Stimulated activated CD4-positive, alpha-beta T cell treated with anti-CD3 and anti-CD28 coated beads, Interleukin-4, amount 100 ng/mL, for 1 hour (primary cell): ENCODE measurements at regions not wholly inside any gene's neighbourhood (a gene's known extent, or its start where the extent isn't known, plus 50 kb on each side); places are given as distances from the start of the nearest gene placed in this dataset.

Experiments used
- DNase-seq: peaks from one replicate; pipeline ENCODE4 v3.0.0-alpha.2; 2020

DNA sequence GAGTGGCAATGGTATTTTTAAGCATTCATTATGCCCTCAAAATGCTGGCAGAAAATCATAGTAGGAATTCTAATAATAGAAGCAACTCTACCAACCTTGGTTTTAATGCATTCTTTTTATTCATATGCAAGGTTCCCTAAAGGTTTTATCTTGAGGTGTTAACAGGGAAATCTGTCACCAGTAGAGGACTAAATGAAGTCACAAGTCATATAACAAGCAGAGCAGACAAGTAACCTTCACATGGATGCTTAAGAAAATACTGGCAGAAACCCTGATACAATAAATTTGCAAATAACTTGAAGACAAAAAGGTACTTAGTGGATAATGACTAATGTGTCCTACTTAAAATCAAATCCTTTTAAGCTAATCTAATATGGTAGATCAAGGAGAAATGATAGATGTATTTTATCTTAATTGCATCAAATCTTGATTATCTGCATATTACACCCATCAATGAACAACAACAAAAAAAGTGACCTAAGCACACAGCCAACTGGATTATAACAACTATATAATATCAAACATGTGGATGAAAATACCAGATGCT, 73.3 kb downstream of the RFC3 start:
- no peak for DNase-seq

DNA sequence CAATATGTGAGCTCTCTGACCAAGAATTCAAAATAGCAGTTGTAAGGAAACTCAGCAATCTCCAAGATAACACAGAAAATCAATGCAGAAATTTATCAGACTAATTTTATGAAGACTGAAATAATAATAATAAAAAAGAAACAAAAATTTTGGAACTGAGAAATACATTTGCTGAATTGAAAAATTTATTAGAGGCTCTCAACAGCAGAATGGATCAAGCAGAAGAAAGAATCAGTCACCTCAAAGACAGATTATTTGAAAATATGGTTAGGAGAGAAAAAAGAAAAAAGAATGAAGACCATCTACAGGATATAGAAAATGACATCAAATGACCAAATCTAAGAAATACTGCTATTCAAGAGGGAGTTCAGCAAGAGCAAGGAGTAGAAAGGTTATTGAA, 75.6 kb downstream of the RFC3 start:
- no peak for DNase-seq

DNA sequence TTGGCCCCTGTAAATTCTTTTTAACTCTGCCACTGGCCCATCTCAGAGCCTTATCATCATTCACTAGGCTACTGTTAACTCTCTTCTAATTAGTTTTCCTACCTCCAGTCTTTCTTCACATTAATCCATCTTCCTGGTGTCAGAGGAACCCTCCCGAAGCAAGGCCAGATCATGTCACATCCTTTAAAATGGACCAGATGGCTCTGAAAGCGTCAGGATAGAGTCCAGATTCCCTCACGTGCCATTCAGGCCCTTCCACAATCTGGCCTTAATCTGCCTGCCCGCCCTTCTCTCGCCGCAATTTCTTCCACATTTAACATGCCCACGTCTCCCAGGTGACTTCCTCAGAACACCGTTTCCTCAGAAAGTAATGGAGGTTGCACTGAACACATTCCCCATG, 86.5 kb downstream of the RFC3 start:
- DNase-seq = no peak

DNA sequence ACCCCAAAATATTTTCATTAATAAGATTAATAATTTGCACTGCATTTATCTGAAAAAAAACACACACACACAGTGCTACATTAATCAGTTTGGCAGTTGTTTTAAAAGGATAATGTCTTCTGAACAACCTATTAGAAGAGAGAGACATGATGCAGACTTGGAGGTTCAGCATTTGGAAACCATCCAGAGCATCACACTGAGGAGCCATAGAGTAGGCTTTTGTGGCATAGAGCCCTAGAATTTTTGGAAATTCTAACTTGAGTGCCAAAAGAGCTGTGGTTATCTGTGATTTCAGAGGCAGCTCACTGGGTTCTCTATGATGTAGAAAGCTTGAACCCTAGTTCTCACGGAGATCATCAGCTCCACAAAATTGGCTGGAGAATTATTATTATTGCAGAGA, 90.2 kb downstream of the RFC3 start:
- no peak for DNase-seq

DNA sequence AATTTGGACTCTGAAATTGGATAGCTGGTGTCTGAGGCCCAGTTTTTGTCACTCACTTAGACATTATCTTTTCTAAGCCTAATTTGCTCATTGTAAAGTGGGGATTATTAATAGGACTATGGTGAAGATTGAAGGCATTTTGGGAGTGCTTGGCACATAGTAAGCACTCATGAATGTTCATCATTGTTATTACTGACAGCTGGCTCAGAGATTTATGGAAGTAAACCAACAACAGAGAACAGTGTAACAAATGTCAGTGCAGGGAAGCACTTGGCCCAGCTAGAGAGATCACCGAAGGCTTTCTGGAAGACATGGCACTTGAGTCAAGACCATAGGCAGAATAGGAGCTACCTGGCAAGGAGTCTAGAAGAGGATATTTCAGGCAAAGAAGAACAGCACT, 92.3 kb downstream of the RFC3 start:
- DNase-seq = no peak

DNA sequence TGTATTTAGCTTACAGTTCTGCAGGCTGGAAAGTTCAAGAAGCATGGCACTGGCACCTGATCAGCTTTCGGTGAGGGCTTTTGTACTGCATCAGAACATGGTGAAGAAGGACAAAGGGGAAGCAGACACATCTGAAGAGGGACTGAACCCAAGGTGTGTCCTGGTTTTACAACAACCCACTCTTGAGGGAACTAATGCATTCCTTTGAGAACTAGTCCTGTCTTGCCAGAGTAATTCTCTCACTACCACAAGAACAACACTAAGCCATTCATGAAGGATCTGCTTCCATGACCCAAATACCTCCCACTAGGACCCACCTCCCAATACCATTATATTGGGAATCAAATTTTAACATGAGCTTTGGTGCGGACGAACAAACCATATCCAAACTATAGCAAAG, 93.6 kb downstream of the RFC3 start:
- DNase-seq = no peak

DNA sequence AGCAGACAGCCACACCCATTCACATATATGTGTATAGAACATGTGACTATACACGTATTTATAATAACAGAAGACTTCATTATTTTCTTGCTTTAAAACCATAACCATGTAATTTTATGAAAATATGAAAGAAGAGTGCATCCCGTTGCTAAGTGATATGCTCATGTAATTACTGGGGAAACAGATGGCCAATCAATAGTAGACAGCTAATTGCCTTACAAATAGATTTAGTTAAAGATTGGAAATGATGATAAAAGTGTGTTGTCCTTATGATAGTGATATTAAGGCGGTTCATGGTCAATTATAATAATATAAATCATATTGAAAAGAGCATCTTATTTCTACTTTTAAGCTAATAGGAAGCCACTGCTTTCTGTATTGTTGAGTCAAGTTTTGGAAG, 95.9 kb downstream of the RFC3 start:
- DNase-seq = no peak

DNA sequence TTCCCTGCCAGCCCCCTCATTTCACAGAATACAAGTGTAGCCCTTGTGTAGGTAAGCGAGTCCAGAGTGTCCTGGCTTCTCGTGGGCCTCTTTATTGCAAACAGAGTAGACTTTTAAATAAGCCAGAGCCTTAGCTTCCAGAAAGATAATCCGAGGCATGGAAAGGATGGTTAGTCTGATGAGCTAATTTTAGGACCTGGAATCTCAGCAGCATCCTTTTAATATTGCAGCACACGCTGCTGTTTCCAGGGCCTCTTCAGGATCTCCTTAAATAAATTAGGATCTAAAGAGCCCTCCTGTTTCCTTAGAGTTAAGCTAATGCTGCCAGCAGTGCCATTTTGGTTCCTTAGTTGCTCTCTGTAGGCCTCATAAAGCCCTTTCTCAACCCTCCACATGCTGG, 99.2 kb downstream of the RFC3 start:
- DNase-seq = no peak

DNA sequence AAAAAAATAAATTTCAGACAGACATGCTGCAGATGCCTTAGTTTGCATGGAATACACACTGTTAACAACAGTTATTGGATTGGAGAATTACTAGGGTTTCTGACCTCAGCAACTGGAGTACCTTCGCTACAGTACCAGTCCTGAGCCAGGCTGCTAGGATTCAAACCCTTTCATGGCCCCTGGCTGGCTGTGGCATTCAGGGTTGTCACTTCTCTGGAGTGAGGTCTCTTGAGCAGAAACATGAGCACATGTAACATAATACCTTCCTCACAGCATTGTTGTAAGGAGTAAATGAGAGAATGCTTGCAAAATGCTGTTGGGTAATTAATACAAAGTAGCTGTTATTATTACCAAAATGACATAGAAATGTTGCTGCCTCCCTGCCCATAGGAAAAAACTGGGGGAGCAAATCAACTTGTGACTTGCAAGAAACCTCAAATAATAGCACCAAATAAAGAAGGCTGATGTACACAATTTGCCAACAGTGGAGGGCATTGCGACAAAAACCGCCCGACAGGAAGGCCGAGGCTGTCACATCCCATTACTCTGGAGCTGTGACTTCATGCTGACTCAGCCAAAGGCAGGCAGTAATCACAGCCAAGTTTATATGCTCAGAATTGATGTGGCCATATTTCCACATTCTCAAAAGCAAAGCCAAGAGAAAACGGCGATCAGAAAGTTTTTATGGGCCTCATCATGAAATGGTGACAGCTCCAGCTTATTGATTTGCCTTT, 100.4 kb downstream of the RFC3 start:
- no peak for DNase-seq

DNA sequence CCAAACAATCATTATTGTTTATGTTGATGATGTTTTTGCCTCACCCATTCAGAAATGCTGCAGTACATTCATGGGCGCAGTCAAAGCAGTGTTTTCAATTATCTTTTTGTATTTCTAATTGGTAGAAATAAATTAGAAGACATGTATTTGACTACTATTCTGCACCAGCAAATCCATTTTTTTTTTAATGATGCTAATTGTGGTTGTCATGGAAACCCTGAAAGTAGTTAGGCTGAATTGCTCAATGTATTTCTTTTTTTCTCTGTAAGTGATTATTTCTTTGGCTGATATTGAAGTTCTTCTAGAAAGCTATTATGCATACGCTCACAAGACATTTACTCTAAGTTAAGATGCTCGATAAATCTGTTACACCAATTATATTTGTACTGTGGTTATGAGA, 101.2 kb downstream of the RFC3 start:
- no peak for DNase-seq

DNA sequence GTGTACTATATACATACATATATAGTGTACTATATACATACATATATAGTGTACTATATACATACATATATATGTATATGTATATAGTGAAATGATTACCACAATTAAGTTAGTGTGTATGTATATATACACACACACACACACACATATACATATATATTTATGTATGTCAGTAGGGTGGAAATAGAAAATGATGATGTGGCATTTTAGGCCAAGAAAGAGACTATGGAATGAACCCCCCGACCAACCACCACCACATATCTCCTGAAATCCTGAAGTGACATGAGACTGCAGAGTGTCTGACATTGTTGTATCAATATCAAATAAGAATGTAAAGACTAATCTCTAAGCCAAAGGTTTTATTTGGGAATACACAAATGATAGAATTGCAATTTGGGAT, 107.6 kb downstream of the RFC3 start:
- no peak for DNase-seq

DNA sequence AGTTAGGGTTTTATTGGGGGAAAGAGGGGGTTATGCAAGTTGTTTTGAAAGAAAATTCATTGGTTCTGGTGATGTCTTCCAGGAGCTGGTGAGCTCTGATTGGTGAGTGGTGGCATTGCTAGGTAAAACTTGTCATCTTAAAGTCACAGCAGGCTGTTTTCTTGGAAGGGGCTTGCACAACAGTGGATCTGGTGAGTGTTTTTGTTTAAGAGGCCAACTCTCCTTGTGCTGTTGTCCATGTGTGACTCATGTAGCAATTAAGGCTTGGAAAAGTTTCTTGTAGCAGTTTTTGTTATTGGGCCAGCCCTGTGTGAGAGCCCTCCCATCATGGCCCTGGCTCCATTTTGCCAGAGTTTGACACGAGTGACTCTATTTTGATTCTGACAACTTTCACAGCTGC, 109.4 kb downstream of the RFC3 start:
- DNase-seq = no peak

DNA sequence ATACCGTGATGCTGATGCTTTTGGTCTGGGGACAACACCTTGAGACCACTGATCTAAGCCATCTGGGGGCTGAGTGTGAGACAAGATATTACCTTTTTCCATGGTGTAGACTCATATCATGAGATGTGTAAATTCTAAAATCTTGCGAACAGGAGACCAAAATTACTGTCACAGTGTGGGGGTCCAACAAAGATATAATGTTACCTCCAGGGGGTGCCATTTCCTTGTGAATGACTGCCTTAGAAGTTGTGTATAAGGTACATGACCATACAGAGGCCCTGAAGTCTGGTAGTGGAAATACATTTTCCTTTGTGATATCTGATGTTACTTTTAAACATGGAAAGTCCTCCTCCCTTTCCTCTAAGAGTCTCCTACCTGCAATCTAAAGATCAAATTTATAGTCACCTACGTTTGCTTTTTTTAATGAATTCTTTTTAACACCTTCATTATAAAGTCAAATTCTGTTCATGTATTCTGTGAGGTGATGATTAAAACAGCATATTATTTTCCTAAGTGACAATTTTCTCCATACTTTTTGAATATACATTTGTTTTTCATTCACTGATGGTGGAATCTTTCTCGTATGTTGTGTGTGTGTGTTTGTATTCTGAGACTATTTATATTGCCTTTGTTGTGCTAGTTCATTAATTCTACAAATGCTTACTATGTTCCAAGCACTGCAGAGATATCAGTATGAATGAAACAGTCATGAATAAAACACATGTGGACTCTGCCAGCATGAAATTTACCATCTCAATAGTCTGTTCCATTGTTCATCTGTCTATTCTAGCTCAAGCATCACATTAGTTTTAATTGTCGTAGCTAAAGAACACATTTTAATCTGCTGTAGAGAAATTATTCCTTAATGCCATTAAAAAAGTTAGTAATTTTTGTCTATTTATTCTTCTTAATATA, 113.7 kb downstream of the RFC3 start:
- no peak for DNase-seq

DNA sequence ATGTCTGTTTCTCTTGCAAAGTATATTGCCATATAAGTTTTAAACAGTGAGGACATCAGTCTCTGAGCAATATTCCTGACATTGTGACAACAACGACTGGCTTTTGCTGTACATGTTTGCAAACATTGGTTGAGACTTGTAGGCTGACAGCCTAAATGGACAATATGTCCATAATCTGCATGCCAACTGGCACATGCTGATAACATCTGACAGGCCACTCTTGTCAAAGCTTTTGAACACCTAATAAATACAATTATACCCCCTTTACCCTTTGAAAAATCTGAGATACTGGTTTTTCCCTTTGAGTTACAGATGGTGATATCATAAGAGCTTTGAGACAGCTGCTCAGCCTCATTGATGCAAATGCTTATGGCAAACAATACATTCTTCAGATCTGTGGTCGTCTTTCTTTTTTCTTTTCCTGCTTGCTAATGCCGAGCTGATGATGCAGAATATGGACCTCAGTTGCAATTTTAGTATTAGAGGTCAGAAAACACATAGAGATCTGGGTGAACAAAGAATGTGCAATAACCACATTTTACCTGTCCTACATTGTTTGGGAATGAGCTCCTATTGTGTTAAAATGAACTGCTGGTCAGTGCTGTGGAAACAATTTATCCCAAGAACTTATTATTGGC, 114.9 kb downstream of the RFC3 start:
- DNase-seq = no peak

DNA sequence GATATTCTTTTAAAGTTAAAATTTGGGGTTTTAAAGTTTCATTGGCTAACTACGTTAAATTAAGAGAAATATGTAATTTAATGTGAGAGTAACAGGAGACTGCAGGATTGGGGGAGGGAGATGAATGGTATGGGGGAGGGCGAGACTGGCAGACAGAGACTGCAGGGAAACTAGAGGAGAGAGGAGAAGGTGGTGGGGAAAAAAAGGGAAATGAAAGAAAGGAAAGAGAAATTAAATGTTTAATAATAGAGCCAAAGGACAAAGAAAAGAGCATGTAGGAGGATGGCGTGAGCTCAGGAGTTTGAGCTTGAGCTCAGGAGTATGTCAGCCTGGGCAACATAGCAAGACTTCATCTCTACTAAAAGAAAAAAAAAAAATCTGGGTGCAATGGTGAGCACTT, 115.9 kb downstream of the RFC3 start:
- DNase-seq = no peak

DNA sequence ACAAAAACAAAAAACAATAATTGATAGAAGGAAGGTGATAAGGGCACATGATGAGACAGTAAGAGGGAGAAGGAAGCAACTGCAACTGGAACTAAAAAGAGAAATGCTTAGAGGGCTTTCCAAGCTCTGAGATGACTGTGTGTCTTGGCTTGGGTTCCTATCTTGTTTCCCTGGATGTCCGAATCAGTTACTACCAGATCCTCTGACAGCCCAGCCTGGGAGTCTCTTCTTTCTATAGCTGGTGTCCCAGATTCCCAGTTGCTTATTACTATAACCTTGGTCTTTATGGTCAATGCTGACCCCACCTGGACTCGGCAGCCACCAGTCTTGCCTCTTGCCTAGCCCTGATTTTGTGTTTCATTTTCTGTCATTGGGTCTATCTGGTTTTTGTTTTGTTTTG, 116.4 kb downstream of the RFC3 start:
- DNase-seq = no peak

DNA sequence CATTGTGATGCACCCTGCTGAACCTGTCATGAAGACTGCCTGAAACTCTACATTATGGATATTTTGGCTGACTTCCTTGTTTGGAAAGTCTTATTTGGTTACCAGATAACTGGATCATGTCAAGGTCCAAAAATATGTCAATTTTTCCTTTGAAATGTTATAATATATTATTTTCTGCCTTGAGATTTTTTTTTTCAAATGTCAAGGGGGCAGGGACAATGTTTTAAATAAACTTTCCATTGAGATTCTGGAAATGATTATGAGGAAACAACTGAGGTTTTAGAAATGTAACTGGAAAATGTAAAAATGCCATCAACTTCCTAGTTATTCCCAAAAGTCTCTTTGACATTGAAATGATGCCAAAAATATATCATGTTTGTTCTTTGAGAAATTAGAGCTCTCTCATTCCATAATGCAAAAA, 117.0 kb downstream of the RFC3 start:
- no peak for DNase-seq

DNA sequence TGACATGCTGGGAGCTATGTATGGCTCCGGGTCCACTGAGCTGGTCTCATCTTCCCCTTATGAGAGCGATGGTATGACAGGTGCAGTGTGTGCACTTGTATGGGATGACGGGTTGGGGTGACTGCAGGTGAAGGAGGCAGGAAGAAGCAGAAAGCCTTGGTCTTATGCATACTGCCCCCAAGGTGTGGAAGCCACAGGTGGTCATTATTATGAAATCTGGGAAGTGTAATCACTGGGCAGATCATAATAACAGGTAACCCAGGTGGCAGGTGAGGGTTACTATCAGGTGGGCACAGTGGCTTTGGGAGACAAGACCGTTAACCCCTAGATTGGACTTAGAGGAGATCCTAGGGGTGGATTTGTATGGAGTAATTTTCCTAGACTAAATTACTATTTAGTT, 118.0 kb downstream of the RFC3 start:
- no peak for DNase-seq

DNA sequence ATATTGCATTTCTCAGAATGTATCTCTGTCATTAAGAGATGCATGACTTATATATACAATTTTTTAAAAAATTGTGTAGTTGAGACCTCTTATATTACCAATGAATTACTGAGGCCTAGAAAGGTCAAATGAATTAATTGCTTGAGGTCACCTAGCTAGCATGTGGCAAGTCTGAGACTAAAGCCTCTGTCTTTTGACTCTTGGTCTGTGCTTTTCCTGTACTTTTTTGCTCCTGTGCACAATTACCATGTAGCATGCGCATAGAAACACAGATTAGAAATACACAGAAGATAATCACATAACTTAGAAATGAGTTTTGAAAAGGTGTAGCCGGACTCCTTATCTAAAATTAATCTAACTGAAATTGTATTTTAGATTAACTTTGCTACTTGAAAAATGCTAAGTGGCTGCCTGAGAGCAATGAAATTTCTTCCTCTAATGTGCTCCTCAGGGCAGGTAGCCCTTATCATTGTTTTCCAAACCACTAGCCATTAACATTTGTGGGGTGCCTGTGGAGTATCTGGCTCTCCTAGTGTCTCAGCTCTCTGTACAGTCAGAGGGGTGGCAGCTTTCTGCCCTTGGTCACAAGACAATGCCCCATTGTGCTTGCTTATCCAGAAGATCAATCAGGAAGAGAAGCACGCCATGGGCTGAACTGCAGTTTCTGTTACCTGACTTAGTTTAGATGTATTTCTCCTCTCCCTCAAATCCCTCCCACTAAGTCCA, 119.6 kb downstream of the RFC3 start:
- no peak for DNase-seq

DNA sequence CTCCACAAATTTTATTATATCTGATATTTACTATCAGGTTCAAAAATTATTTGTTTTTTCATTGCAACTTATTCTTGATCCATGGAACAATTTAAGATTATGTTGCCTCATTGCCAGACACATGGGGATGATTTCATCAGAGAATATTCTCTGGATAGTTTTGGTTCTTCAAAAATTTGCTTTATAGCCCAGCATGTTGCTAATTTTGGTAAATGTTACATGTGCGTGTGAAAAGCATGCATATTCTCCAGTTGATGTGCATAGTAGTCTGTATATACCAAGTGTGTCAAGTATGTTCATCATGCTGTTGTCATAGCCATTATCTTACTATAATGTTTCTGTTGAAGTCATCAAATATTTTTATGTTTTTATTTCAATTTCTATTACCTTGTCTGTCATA, 122.3 kb downstream of the RFC3 start:
- no peak for DNase-seq

DNA sequence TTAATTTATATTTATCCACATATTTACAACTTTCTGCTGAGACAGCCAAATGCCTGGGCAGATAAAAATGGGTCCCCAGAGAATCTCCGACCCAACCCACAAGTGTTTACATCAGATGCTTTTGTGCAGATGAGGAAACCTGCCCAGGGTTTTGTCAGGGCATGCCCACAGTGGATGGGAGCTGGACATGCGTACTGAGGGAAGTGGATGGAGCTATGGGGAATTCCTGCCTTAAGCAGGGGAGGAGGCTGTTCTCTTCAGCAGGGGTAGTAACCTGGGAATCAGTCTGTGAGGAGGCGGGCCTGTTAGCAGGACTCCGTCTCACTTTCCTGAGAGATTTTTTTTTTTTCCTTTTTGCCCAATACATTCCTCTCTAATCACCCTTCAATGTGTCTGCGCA, 122.9 kb downstream of the RFC3 start:
- DNase-seq = no peak

DNA sequence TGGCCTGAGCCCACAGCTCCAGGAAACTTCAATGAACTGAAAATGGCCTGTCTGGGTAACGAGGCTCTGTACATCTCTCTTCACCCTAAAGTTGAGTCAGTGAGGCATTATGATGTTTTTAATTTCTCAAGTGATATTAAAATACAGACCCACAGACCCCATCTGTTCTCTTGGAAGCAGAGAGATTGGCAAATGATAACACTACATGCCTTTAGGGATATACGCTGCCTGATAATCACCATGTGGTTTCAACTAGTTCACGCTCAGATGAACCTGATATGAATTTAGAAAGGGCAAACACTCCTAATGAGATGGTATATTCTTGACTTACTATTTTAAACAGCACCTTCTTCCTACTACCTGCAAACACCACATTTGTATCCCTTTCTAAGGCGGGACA, 127.5 kb downstream of the RFC3 start:
- DNase-seq = no peak

DNA sequence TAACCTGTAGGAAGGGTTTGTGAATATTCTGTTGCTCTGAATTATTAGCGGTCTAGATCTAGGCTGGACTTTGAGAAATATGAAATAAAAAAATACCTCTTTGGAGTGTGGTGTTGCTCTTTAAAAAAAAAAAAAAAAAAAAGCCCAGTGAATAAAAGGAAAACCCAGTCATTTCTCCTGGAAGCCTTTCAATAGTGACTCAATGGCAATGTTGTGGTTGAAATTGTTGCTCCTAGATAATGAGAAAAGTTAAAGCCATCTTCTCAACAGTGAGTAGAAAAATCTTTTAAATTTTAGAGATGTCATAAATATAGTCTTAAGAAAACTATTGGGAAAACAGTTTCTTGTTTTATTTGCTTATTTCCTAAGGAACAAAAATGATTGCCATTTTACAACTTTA, 135.3 kb downstream of the RFC3 start:
- no peak for DNase-seq
